ENCODE measurements at regions not wholly inside any gene's neighbourhood (a gene's known extent, or its start where the extent isn't known, plus 50 kb on each side); places are given as distances from the start of the nearest gene placed in this dataset.

DNA sequence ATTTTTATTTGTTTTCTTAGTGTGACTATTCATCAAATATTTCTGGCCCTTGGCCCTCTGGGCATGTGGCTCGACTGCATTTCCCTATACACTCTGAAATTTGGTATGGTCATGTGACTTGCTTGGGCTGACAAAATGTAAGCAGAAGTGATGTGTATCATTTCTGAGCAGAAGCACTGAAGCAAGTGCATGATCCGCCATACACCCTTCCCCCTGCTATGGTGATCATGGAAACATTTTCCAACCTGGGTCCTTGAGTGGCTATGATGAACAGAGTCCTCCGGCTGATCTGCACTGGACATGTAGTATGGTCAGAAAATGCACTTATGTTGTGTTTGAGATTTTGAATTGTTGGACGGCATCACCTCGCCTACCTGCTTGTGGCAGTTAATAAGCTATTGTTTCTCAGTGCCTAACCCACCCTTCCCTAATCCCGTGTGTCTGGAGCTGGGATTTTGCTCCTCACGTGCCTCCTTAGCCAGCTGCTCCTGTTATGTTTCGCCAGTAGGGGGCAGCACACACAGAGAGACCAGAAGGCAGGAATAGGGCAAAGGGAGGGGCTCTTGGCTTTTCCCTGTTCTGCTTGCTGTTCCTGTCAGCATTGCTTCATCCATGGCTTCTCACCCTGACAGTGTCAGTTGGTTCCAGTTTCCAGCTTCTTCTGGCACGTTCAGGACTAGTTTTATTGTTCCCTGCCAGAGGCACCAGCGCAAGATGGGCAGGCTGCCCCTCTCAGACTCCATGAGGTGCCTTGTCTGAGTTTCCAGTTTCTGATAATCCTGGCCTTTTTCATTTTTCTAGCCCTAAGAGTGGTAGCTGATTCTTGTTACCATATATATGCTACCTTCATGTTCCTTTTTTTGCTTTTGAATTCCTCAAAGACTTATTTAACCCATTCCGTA is 207.4 kb downstream of the ARL6IP6 start:
- peak; percentile 78 for DNase-seq
- in situ Hi-C loops (cut with MboI; ENCODE audit: low pct_unique_long_range_greater_than_20kb, low sequenced_read_pairs), result no loop called here

GRCh38 chr2:152924722-152925121 is 206.3 kb downstream of the ARL6IP6 start:
- in situ Hi-C loops (cut with MboI; ENCODE audit: low pct_unique_long_range_greater_than_20kb, low sequenced_read_pairs), result no loop called here
- DNase-seq, result no peak

DNA sequence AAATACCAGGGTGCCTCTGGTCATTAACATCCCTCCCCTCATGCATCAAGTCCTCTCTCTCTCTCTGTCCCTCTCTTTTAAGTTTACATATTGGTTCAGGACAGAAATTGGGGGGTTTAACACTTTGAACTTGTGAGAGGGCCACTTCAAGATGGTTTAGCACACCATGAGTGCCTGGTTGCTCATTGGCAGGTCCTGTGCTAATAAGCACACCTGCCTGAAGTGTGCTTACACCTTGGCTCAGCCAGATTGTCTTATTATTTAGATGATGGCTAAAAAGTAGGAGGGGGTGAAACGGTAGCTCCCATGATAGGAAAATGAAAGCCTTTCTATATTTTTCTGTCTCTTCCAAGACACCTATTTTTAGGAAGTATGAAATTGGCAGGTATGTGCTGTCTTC is 205.8 kb downstream of the ARL6IP6 start:
- in situ Hi-C loops (cut with MboI; ENCODE audit: low pct_unique_long_range_greater_than_20kb, low sequenced_read_pairs), result no loop called here

GRCh38 chr2:152920846-152921245 is 202.4 kb downstream of the ARL6IP6 start:
- no peak for DNase-seq

More for the DNA sequence above, 205.8 kb downstream of the ARL6IP6 start:
- DNase-seq, result no peak

GRCh38 chr2:152910970-152911369 is 192.6 kb downstream of the ARL6IP6 start:
- no peak for DNase-seq
- in situ Hi-C loops (cut with MboI; ENCODE audit: low pct_unique_long_range_greater_than_20kb, low sequenced_read_pairs), result no loop called here

More at GRCh38 chr2:152920846-152921245, 202.4 kb downstream of the ARL6IP6 start:
- in situ Hi-C loops (cut with MboI; ENCODE audit: low pct_unique_long_range_greater_than_20kb, low sequenced_read_pairs), result no loop called here

DNA sequence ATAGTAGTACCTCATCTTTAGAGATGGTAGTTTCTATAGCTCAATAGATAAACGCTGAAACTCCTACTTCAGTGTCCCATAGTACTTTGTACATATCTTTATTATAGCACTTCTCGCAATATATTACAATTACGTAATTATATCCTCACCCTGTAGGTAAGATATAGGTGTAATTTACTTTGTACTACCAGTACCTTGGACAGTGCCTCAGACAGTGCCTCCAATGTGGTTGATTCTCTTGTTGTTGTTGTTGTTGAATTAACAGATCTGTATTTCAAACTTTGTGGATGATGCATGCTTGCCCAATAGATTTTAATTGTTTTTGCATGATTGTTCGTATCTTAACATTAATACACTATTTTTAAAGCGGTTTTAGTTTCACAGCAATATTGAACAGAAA is 188.6 kb downstream of the ARL6IP6 start:
- in situ Hi-C loops (cut with MboI; ENCODE audit: low pct_unique_long_range_greater_than_20kb, low sequenced_read_pairs), result no loop called here
- no peak for DNase-seq

DNA sequence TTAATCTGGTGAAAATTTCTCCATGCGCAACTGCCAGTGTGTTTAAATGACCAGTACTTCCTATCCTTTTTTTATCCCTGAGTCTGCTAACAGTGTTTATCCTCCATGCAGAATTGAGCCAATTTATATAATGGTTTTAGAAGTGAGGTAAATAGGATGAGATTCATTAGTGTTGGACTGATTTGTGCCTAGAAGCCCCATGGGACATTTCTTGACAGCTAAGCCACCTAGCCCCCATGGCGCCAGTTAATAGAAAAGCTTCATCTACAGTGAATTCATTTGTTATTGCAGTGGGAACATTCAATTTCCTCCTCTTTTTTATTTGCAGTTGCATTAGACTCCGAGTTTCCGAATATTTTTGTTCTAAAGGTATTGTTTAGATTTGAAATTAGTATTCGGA is 175.6 kb downstream of the ARL6IP6 start:
- DNase-seq, result no peak
- in situ Hi-C loops (cut with MboI; ENCODE audit: low pct_unique_long_range_greater_than_20kb, low sequenced_read_pairs), result no loop called here

DNA sequence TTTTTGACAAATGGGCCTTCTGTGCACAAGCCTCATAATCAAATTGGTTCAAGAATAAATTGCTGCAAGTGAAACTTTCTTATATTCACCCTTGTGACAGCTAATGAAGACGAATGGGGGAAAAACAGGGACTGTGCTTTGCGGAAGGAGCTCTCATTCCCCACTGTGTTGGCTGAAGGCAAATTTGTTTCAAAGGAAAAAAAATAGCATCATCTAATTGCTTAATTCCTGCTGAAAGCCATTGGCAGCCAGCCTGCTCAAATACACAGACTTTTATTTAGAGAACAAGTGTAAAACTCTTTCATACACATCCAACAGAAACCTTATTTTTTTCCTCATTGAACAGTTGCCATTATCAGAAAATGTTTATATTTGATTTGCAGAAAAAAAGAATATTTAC is 172.3 kb downstream of the ARL6IP6 start:
- DNase-seq, result no peak
- in situ Hi-C loops (cut with MboI; ENCODE audit: low pct_unique_long_range_greater_than_20kb, low sequenced_read_pairs), result no loop called here

GRCh38 chr2:152883951-152884487 is 165.6 kb downstream of the ARL6IP6 start:
- DNase-seq, result no peak
- in situ Hi-C loops (cut with MboI; ENCODE audit: low pct_unique_long_range_greater_than_20kb, low sequenced_read_pairs), result no loop called here

- DNase-seq, result no peak
- in situ Hi-C loops (cut with MboI; ENCODE audit: low pct_unique_long_range_greater_than_20kb, low sequenced_read_pairs), result no loop called here
Observed at GRCh38 chr2:152881527-152881926, 163.1 kb downstream of the ARL6IP6 start.

GRCh38 chr2:152879275-152879674 is 160.9 kb downstream of the ARL6IP6 start:
- in situ Hi-C loops (cut with MboI; ENCODE audit: low pct_unique_long_range_greater_than_20kb, low sequenced_read_pairs), result no loop called here
- no peak for DNase-seq

GRCh38 chr2:152875701-152876695 is 157.6 kb downstream of the ARL6IP6 start:
- no peak for DNase-seq
- in situ Hi-C loops (cut with MboI; ENCODE audit: low pct_unique_long_range_greater_than_20kb, low sequenced_read_pairs), result no loop called here

- in situ Hi-C loops (cut with MboI; ENCODE audit: low pct_unique_long_range_greater_than_20kb, low sequenced_read_pairs), result no loop called here
- DNase-seq, result no peak
Observed at GRCh38 chr2:152874955-152875354, 156.5 kb downstream of the ARL6IP6 start.

DNA sequence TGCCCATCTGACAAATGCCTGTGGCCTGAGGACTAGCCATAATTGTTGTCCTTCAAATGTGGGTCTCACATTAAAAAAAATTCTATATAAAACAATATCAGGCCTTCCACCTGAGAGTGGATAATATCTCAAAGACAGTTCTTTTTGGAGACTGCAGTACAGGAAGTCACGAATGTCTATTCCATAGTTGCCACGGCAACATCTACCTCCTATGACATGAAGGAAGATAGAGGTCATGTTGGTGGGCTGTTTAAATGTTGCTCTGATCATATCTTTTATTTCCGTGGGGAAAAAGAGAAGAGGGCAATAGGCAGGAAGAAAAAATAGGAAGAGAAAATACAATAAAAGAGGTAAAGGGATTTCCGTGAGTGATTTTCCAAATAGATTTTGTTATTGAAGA is 151.8 kb downstream of the ARL6IP6 start:
- in situ Hi-C loops (cut with MboI; ENCODE audit: low pct_unique_long_range_greater_than_20kb, low sequenced_read_pairs), result no loop called here

DNA sequence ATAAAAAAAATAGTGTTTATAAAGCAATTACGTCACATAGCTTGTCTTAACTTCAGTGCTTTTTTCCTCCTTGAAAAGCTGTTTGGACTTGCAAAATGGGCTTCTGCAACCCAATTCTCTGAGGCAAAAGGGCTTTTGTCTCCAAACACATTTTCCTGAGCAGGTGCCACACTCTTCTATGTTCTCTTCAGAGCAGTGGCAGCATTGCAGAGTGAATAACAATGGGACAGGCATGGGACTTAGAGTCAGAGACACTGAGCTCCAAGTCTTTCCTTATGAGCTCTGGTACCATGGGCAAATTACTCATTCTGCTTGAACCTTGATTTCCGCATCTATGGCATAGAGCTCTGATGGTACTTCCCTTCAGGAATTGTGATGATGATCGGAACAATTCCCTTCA is 149.0 kb downstream of the ARL6IP6 start:
- no peak for DNase-seq
- in situ Hi-C loops (cut with MboI; ENCODE audit: low pct_unique_long_range_greater_than_20kb, low sequenced_read_pairs), result no loop called here

More for the DNA sequence above, 151.8 kb downstream of the ARL6IP6 start:
- no peak for DNase-seq

DNA sequence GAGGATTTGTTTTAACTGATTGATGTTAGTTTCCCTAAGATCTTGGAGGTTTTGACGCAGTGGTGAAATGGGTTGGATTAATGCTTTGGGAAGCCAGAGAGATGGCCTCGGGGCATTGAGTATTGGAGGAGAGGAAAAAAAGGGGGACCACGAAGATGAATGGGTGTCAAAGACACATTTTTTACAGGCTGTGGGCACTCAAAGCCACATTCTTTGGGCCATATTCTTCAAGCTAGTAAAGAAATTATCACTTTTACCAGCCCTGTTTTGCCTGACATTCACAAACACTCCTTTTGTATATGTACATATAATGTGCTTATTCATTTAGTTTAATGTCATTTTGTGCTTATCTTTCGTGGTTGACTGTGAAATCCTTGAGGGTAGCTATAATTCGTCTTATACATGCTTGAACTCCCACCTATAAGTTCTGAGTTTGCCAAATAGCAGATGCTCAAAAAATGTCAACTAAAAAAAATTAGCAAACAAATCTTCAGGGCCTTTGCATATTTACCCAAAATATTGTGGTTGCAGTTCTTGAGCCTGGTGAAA is 146.3 kb downstream of the ARL6IP6 start:
- in situ Hi-C loops (cut with MboI; ENCODE audit: low pct_unique_long_range_greater_than_20kb, low sequenced_read_pairs), result no loop called here
- no peak for DNase-seq

- in situ Hi-C loops (cut with MboI; ENCODE audit: low pct_unique_long_range_greater_than_20kb, low sequenced_read_pairs), result no loop called here
- DNase-seq, result no peak
Observed at GRCh38 chr2:152863826-152864225, 145.4 kb downstream of the ARL6IP6 start.

DNA sequence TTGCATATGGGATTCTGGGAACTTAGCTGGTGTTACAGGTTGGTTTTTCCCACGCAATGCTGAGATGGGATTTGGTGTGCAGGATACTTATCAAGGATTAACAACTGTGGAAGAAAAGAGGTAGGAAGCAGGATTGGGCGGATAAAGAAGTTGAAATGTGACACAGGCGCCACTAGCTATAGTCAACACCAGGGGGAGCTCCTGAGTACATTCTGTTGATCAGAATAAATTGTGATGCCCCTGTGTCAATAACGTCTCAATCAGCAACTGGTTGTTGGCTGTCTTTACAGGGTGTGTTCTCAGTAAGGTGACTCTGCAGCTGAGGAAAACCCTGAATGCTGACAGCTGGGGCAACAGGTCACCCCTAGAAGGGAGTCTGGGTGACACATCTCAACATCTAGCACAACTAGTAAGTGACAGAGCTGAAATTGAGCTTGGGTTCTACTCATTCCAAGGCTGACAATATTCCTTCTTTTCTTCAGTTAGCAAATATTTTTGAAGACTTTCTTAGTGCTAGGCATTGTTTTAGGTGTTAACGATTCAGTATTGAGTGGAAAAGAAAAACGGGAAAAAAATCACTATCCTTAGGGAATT is 143.0 kb downstream of the ARL6IP6 start:
- DNase-seq, result peak; percentile 45
- in situ Hi-C loops (cut with MboI; ENCODE audit: low pct_unique_long_range_greater_than_20kb, low sequenced_read_pairs), result no loop called here

Measured in KBM-7 (cell line).